LNCaP clone FGC (cell line): ENCODE measurements at regions not wholly inside any gene's neighbourhood (a gene's known extent, or its start where the extent isn't known, plus 50 kb on each side); places are given as distances from the start of the nearest gene placed in this dataset.
A peak's percentile ranks its signal among the peaks of the same experiment; 100 is the strongest.

ENCODE experiments used
- DNase-seq: peaks from one replicate; pipeline ENCODE4 v3.0.0-alpha.2; 2011; ENCODE audit warnings: low read depth
- H3K4me3 ChIP-seq: 2 replicates; pipeline ENCODE4 v1.5.1; 2011; ENCODE audit warnings: mild to moderate bottlenecking, low read depth, low read length, control low read depth
- TF ChIP-seq, protein P1 (sequence below): IDR thresholded peaks from 2 replicates; pipeline ENCODE4 v1.5.1; 2012; ENCODE audit warnings: mild to moderate bottlenecking; ENCODE audit not compliant: control insufficient read depth, insufficient read depth; ENCODE audit errors: extremely low read depth

DNA sequence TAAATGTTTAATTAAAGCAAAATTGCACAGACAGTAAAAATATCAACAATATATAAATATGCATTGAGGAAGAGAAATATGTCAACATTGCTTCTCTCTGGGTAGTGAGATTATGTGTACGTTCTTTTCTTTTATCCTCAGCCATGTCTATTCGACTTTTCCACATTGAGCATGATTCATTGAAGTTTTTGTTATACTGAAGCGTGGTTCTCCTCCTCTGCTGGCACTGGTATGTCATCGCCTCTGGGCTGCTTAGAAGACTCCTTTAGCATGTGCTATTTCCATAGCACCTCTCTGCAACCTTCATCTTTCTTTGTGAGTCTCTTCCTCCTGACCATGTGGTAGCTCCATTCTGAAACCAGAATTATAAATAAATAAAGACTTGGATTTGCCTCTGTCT, 65.8 kb upstream of the AKAP13 start:
- DNase-seq: no peak
- H3K4me3 ChIP-seq: no peak overlapping the region
- TF ChIP-seq, protein P1, sequence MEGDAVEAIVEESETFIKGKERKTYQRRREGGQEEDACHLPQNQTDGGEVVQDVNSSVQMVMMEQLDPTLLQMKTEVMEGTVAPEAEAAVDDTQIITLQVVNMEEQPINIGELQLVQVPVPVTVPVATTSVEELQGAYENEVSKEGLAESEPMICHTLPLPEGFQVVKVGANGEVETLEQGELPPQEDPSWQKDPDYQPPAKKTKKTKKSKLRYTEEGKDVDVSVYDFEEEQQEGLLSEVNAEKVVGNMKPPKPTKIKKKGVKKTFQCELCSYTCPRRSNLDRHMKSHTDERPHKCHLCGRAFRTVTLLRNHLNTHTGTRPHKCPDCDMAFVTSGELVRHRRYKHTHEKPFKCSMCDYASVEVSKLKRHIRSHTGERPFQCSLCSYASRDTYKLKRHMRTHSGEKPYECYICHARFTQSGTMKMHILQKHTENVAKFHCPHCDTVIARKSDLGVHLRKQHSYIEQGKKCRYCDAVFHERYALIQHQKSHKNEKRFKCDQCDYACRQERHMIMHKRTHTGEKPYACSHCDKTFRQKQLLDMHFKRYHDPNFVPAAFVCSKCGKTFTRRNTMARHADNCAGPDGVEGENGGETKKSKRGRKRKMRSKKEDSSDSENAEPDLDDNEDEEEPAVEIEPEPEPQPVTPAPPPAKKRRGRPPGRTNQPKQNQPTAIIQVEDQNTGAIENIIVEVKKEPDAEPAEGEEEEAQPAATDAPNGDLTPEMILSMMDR: no peak

DNA sequence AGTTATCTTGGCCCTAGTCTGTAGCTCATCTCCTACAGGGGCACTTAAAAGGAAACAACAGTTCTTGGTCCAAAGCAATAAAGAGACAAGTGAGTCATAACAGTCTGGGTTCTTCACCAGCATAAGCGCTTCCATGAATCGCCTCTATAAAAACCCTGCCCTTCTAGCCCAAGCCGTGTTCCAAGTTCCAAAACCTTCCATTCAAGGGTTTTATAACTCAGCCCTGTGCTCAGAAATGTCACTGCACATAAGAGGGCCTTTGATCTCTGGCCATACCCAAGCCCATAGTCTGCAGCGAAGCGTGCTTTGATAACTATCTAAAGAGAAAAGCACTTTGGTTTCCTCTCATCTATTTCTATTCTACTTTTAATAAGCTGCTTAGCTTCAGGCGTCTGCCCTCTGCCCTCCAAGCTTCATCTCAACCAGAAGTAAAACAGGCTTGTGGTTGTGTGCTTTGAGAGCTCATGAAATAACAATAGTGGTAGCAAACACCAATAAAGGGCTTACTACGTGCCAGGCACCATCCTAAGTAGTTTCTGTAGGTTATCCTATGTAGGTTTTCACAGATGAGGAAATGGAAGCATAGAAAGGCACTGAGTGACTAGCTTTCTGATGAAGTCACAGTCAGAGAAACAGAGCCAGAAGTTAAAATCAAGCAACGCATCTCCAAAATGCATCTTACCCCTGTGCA, 64.0 kb upstream of the AKAP13 start:
- DNase-seq: no peak
- H3K4me3 ChIP-seq: no peak overlapping the region
- TF ChIP-seq, protein P1: no peak

DNA sequence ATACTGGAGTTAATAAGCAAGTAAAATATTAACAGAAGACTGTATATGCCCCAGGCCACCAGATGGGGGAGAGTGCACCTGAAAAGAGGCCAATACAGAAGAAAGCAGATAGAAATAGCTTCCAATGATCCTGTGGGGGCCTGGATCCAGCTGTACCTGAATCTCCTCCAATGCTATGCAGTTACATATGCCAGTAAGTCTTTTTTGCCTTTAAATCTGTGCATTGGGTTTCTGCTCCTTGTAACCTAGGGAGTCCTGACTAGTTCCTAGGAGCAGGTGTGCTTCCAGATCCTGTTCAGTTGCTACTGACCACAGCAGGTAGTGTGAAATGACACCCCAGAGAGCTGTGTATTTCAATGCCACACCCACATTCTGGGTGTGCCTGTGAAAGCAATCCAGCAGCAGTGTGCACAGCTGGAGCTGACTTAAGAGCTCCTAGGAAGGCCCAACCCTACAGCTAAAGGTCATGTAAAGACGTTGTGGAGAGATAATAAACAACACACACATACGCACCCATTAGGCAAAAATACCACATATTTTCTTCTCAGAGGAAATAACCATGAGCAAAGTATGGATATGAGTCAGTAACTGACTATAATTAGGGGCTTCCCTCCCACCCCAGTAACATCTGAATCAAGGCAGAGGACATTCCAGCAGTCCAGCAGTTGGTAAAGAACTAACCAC, 62.2 kb upstream of the AKAP13 start:
- no peak for DNase-seq
- H3K4me3 ChIP-seq: no peak overlapping the region
- TF ChIP-seq, protein P1: 0 out of 2 replicates have a peak, but pooled peaks have one; percentile 11

DNA sequence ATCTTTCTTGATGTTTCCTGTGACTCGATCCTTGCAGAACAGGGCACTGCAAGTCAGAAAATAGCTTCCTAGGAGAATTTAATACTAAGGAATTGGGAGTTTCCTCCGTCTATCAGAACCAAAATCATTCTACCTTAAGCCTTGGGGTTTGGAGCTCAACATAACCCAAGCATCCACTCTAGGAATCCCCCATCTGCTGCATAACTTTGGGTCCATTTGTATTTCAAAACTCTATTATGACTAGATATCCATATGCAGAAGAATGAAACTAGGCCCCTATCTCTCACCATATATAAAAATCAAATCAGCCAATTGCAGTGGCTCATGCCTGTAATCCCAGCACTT, 61.7 kb upstream of the AKAP13 start:
- TF ChIP-seq, protein P1: no peak
- no peak overlapping the region for H3K4me3 ChIP-seq
- no peak for DNase-seq

DNA sequence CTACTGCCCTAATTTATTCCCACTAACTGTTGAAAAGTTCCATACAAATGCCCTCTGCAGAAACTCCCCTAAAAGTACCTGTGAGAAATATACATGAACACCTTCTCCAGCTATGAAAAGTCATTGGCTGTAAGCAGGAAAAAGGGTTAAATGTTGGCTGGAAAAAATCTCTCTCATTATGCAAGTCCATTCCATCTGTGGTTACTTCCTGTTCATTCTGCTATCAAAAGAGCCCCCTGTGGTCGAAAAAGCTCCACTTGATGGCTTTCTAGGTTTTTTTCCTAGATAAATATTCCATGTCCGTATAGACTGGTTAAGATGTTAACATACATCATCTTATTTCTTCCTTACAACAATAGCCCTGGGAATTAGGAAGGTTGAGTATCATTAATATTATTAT, 56.2 kb upstream of the AKAP13 start:
- H3K4me3 ChIP-seq: no peak overlapping the region
- DNase-seq: no peak
- TF ChIP-seq, protein P1: no peak

DNA sequence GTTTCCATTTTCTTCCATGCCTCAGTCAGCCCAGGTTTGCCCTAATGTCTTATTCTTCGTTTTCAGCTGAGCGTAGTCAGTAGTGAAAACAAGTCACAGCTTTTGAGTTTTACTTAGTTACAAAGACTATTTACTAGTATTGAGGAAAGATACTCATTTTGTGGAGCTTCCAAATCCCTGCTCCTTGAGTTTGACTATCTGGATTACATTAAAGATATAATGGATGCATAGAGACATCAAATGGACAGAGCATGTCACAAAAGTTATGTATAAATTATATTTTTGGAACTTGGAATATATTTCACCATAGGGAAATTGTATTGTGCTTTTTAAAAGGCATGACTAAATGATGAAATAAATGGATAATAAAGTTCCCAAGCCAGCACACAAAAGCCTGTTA, 54.6 kb upstream of the AKAP13 start:
- TF ChIP-seq, protein P1: no peak
- DNase-seq: no peak
- no peak overlapping the region for H3K4me3 ChIP-seq
